Thoracic aorta (tissue), 2 donors: ENCODE measurements at regions not wholly inside any gene's neighbourhood (a gene's known extent, or its start where the extent isn't known, plus 50 kb on each side); places are given as distances from the start of the nearest gene placed in this dataset.

Experiments
- ATAC-seq: fragments of 150-250 bp; one replicate; pipeline ENCODE4 v1.8.0; 2017; ENCODE audit warnings: low read depth; ENCODE audit not compliant: insufficient number of reproducible peaks, low FRiP score
- DNase-seq: peaks from one replicate; pipeline ENCODE4 v3.0.0-alpha.2; 2020; ENCODE audit warnings: low spot score
- H3K27ac ChIP-seq, 2 donors: fragments of 200-600 bp; sonication (generic); 1 replicate in 1 of 2; 2 replicates in 1 of 2; pipeline ENCODE4 v1.5.1; 2016; ENCODE audit warnings: mild to moderate bottlenecking in 2 of 2, moderate library complexity in 2 of 2
- H3K27me3 ChIP-seq: fragments of 200-600 bp; sonication (generic); replicated peaks from 2 replicates; pipeline ENCODE4 v1.6.0; 2016; ENCODE audit warnings: mild to moderate bottlenecking; ENCODE audit not compliant: insufficient read depth
- H3K36me3 ChIP-seq: fragments of 200-600 bp; sonication (generic); one replicate; pipeline ENCODE4 v1.5.1; 2016
- H3K4me1 ChIP-seq, 2 donors: fragments of 200-600 bp; sonication (generic); 1 replicate in 1 of 2; 2 replicates in 1 of 2; pipeline versions ENCODE4 v1.5.1 to v1.6.0; 2016; ENCODE audit warnings: low read depth in 2 of 2, mild to moderate bottlenecking in 1 of 2; ENCODE audit not compliant: control insufficient read depth in 1 of 2
- H3K4me3 ChIP-seq: fragments of 200-600 bp; sonication (generic); 2 replicates; pipeline ENCODE4 v1.5.1; 2016; ENCODE audit warnings: mild to moderate bottlenecking
- H3K9me3 ChIP-seq: fragments of 200-600 bp; sonication (generic); 2 replicates; pipeline ENCODE4 v1.5.1; 2016
- TF ChIP-seq, protein P1 (sequence below): fragments of 200-600 bp; sonication (generic); IDR thresholded peaks from one replicate; pipeline ENCODE4 v1.5.1; 2019; ENCODE audit warnings: antibody characterized with exemption

DNA sequence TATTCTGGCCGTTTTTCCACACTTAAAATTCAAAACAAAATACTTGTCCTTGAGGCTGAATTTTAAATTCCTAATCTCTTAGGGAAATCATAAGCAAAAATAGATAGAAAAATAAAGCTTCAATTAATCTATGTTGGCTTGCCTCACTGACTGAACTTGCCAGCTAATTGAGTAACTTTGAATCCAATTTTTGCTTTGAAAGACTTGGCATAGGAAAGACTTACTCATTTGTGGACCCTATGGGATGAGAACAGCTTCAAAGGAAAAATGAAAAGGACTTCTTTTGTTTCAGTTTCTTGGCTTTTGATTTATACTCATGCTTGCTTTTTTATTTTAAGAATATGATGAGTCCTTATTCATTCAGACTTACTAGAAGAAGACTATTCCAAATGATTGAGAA, 370.7 kb upstream of the RARB start:
- Histone ChIP-seq H3K27ac (no peak overlapping the region), H3K27me3 (no peaks in the 10 kb centered on the region), H3K9me3 (no peaks in the 10 kb centered on the region), H3K36me3 (no peaks in the 10 kb centered on the region), H3K4me3 (no peak overlapping the region), H3K4me1 (peaks cover 0 to 7% of the 10 kb centered on the region in 2 donors)
- no peak for ATAC-seq
- TF ChIP-seq, protein P1, sequence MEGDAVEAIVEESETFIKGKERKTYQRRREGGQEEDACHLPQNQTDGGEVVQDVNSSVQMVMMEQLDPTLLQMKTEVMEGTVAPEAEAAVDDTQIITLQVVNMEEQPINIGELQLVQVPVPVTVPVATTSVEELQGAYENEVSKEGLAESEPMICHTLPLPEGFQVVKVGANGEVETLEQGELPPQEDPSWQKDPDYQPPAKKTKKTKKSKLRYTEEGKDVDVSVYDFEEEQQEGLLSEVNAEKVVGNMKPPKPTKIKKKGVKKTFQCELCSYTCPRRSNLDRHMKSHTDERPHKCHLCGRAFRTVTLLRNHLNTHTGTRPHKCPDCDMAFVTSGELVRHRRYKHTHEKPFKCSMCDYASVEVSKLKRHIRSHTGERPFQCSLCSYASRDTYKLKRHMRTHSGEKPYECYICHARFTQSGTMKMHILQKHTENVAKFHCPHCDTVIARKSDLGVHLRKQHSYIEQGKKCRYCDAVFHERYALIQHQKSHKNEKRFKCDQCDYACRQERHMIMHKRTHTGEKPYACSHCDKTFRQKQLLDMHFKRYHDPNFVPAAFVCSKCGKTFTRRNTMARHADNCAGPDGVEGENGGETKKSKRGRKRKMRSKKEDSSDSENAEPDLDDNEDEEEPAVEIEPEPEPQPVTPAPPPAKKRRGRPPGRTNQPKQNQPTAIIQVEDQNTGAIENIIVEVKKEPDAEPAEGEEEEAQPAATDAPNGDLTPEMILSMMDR = no peak
- DNase-seq = no peak

DNA sequence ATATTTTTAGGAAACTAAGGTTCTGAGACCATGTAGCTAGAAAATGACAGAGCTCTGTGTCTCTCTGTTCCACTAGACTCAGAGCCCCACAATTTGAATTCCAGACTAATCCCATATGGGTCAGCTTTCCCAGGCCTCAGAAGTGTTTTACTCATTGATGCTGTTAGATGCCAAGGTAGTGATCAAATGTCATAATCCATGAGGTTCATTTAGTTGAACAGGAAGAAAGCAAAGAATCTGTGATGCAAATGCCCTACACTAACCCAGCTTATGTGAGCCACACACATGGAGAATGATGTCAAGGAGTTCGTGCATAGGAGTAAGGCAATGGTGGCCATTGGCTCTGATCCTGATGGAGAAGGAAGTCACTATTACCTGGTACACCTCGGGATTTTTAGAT, 363.4 kb upstream of the RARB start:
- H3K36me3 ChIP-seq = no peaks in the 10 kb centered on the region
- H3K9me3 ChIP-seq = no peaks in the 10 kb centered on the region
- no peak overlapping the region for H3K4me3 ChIP-seq
- DNase-seq (no peak), ATAC-seq (no peak)
- TF ChIP-seq, protein P1 = no peak
- no peaks in the 10 kb centered on the region for H3K4me1 ChIP-seq
- H3K27ac ChIP-seq = no peak overlapping the region
- no peaks in the 10 kb centered on the region for H3K27me3 ChIP-seq

GRCh38 chr3:25069970-25070369, 358.1 kb upstream of the RARB start:
- DNase-seq (no peak), ATAC-seq (no peak)
- Histone ChIP-seq H3K27me3 (no peaks in the 10 kb centered on the region), H3K27ac (no peak overlapping the region), H3K4me3 (no peak overlapping the region), H3K9me3 (no peaks in the 10 kb centered on the region), H3K4me1 (no peaks in the 10 kb centered on the region), H3K36me3 (no peaks in the 10 kb centered on the region)
- TF ChIP-seq, protein P1 = no peak

- DNase-seq = no peak
- no peak overlapping the region for H3K27ac ChIP-seq
- no peak for ATAC-seq
- no peaks in the 10 kb centered on the region for H3K36me3 ChIP-seq
- TF ChIP-seq, protein P1 = no peak
- H3K4me1 ChIP-seq = no peaks in the 10 kb centered on the region
- H3K27me3 ChIP-seq = no peaks in the 10 kb centered on the region
- H3K4me3 ChIP-seq = no peak overlapping the region
- no peaks in the 10 kb centered on the region for H3K9me3 ChIP-seq
Observed at GRCh38 chr3:25071846-25072245, 356.2 kb upstream of the RARB start.

- Histone ChIP-seq H3K27ac (no peak overlapping the region), H3K4me1 (no peaks in the 10 kb centered on the region), H3K9me3 (no peaks in the 10 kb centered on the region), H3K27me3 (no peaks in the 10 kb centered on the region), H3K4me3 (no peak overlapping the region), H3K36me3 (no peaks in the 10 kb centered on the region)
- DNase-seq (no peak), ATAC-seq (no peak)
- TF ChIP-seq, protein P1 = no peak
Observed at GRCh38 chr3:25073423-25073822, 354.6 kb upstream of the RARB start.
